Adipocyte (in vitro differentiated cells): ENCODE measurements at regions not wholly inside any gene's neighbourhood (a gene's known extent, or its start where the extent isn't known, plus 50 kb on each side); places are given as distances from the start of the nearest gene placed in this dataset.
"Not testable (repeated sequence)": the region's sequence is repeated elsewhere in the genome, so short reads cannot be mapped to it uniquely, and the experiment has no call there.

ENCODE experiments used
- DNase-seq: peaks from one replicate; pipeline ENCODE4 v3.0.0-alpha.2; 2015; ENCODE audit warnings: low read depth
- H3K27me3 ChIP-seq: replicated peaks from 2 replicates; pipeline ENCODE4 v1.7.0; 2013; ENCODE audit warnings: mild to moderate bottlenecking, low read length, moderate library complexity; ENCODE audit not compliant: control insufficient read depth, insufficient read depth
- H3K36me3 ChIP-seq: 2 replicates; pipeline ENCODE4 v1.7.0; 2013; ENCODE audit warnings: low read length, mild to moderate bottlenecking, moderate library complexity; ENCODE audit not compliant: control insufficient read depth, insufficient read depth, severe bottlenecking
- H3K4me1 ChIP-seq: 2 replicates; pipeline ENCODE4 v1.7.0; 2013; ENCODE audit warnings: mild to moderate bottlenecking, low read length, moderate library complexity; ENCODE audit not compliant: control insufficient read depth, insufficient read depth
- H3K4me3 ChIP-seq: 2 replicates; pipeline ENCODE4 v1.7.0; 2013; ENCODE audit warnings: mild to moderate bottlenecking, low read length, moderate library complexity
- H3K9ac ChIP-seq: 2 replicates; pipeline ENCODE4 v1.7.0; 2013; ENCODE audit warnings: mild to moderate bottlenecking, low read length, moderate library complexity
- H3K9me3 ChIP-seq: 2 replicates; pipeline ENCODE4 v1.7.0; 2013; ENCODE audit warnings: mild to moderate bottlenecking, low read length, moderate library complexity; ENCODE audit not compliant: control insufficient read depth

- H3K36me3 ChIP-seq: no peaks in the 10 kb centered on the region
- DNase-seq: no peak
- H3K4me1 ChIP-seq: no peaks in the 10 kb centered on the region
- H3K4me3 ChIP-seq: no peak overlapping the region
- peaks cover 13% of the 10 kb centered on the region for H3K9me3 ChIP-seq
- H3K27me3 ChIP-seq: no peaks in the 10 kb centered on the region
- no peak overlapping the region for H3K9ac ChIP-seq
These were observed 557.2 kb upstream of the ARID1B start for GRCh38 chr6:156219973-156220372.

GRCh38 chr6:156205678-156206077 is 571.5 kb upstream of the ARID1B start:
- Histone ChIP-seq H3K27me3 (no peaks in the 10 kb centered on the region), H3K4me3 (no peak overlapping the region), H3K4me1 (no peaks in the 10 kb centered on the region), H3K36me3 (no peaks in the 10 kb centered on the region), H3K9me3 (peaks cover 16% of the 10 kb centered on the region), H3K9ac (no peak overlapping the region)
- no peak for DNase-seq

- no peaks in the 10 kb centered on the region for H3K36me3 ChIP-seq
- DNase-seq: no peak
These were observed 578.0 kb upstream of the ARID1B start for GRCh38 chr6:156199182-156199581.

DNA sequence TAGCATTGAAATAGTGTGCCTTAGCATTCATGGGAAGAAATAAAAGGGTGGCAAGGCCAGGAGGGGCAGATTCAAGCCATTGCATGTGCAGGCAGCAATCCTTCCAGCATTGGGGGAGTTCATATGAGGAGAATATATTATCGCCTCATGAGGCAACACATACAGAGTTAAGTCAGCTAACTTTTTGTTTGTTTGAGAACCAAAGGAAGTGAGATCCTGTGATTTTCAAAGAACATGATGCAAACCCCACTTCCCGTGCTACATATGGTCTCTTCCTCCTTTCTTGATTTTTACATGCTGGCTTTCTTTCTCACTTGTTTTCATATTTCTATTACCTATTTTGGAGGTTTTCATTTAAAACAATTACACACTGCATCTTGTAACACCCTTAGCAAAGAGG is 579.7 kb upstream of the ARID1B start:
- Histone ChIP-seq H3K9ac (no peak overlapping the region), H3K9me3 (no peaks in the 10 kb centered on the region), H3K4me1 (no peaks in the 10 kb centered on the region), H3K27me3 (no peaks in the 10 kb centered on the region), H3K4me3 (no peak overlapping the region), H3K36me3 (no peaks in the 10 kb centered on the region)
- DNase-seq: no peak

More at GRCh38 chr6:156199182-156199581, 578.0 kb upstream of the ARID1B start:
- H3K4me1 ChIP-seq: no peaks in the 10 kb centered on the region
- H3K9me3 ChIP-seq: no peaks in the 10 kb centered on the region
- no peaks in the 10 kb centered on the region for H3K27me3 ChIP-seq
- no peak overlapping the region for H3K9ac ChIP-seq
- H3K4me3 ChIP-seq: no peak overlapping the region

- Histone ChIP-seq H3K36me3 (no peaks in the 10 kb centered on the region), H3K9ac (no peak overlapping the region), H3K4me3 (no peak overlapping the region), H3K9me3 (no peaks in the 10 kb centered on the region), H3K27me3 (no peaks in the 10 kb centered on the region), H3K4me1 (no peaks in the 10 kb centered on the region)
- no peak for DNase-seq
These were observed 582.2 kb upstream of the ARID1B start for GRCh38 chr6:156194981-156195380.

GRCh38 chr6:156193381-156193780 is 583.8 kb upstream of the ARID1B start:
- Histone ChIP-seq H3K27me3 (no peaks in the 10 kb centered on the region), H3K4me1 (no peaks in the 10 kb centered on the region), H3K4me3 (no peak overlapping the region), H3K36me3 (no peaks in the 10 kb centered on the region), H3K9ac (no peak overlapping the region), H3K9me3 (no peaks in the 10 kb centered on the region)
- no peak for DNase-seq

- no peak overlapping the region for H3K9ac ChIP-seq
- H3K27me3 ChIP-seq: no peaks in the 10 kb centered on the region
- no peaks in the 10 kb centered on the region for H3K9me3 ChIP-seq
- DNase-seq: no peak
- H3K4me3 ChIP-seq: no peak overlapping the region
- H3K4me1 ChIP-seq: no peaks in the 10 kb centered on the region
- H3K36me3 ChIP-seq: no peaks in the 10 kb centered on the region
These were observed 585.3 kb upstream of the ARID1B start for GRCh38 chr6:156191895-156192294.

DNA sequence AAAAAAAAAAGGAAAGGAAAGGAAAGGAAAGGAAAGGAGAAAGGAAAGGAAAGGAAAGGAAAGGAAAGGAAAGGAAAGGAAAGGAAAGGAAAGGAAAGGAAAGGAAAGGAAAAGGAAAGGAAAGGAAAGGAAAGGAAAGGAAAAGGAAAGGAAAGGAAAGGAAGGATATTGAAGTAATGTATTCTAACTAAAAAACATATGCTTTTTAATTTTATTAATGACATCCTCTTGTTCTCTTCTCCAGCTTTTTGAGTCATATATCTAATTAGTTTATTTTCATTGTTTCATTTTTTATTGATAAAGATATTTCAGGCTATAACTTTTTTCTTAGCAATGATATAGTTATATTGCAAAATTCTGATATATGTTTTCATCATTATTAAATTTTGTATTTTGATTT is 585.8 kb upstream of the ARID1B start:
- H3K9ac ChIP-seq, H3K4me3 ChIP-seq, DNase-seq, H3K36me3 ChIP-seq, H3K27me3 ChIP-seq, H3K9me3 ChIP-seq, H3K4me1 ChIP-seq: not testable (repeated sequence)

DNA sequence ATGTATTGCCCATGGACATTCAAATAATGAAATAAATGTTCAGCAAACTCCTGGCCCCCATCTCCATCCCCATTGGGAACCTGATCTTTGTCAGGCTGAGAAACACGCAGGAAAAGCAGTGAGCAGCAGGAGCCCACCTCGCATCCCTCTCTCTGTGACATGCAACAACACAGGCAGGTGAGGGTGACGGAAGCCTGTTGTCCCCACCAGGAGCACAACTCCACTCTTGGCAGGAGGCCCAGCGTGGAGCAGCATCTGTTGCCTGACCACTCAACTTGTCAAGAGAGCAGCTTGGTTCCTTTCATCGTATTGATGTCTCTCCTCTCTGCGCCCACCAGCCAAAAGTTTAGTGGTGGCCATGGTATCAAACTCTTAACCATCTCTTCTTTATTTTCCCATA is 586.9 kb upstream of the ARID1B start:
- no peak for DNase-seq
- Histone ChIP-seq H3K27me3 (no peaks in the 10 kb centered on the region), H3K9me3 (no peaks in the 10 kb centered on the region), H3K36me3 (no peaks in the 10 kb centered on the region), H3K9ac (no peak overlapping the region), H3K4me3 (no peak overlapping the region), H3K4me1 (no peaks in the 10 kb centered on the region)

GRCh38 chr6:156189714-156190113 is 587.5 kb upstream of the ARID1B start:
- no peak for DNase-seq
- Histone ChIP-seq H3K9ac (no peak overlapping the region), H3K36me3 (no peaks in the 10 kb centered on the region), H3K4me1 (no peaks in the 10 kb centered on the region), H3K9me3 (no peaks in the 10 kb centered on the region), H3K27me3 (no peaks in the 10 kb centered on the region), H3K4me3 (no peak overlapping the region)

- H3K27me3 ChIP-seq: no peaks in the 10 kb centered on the region
- no peak overlapping the region for H3K9ac ChIP-seq
- no peak overlapping the region for H3K4me3 ChIP-seq
- no peak for DNase-seq
- H3K36me3 ChIP-seq: no peaks in the 10 kb centered on the region
- no peaks in the 10 kb centered on the region for H3K4me1 ChIP-seq
- no peaks in the 10 kb centered on the region for H3K9me3 ChIP-seq
These were observed 588.0 kb upstream of the ARID1B start for GRCh38 chr6:156189195-156189594.

DNA sequence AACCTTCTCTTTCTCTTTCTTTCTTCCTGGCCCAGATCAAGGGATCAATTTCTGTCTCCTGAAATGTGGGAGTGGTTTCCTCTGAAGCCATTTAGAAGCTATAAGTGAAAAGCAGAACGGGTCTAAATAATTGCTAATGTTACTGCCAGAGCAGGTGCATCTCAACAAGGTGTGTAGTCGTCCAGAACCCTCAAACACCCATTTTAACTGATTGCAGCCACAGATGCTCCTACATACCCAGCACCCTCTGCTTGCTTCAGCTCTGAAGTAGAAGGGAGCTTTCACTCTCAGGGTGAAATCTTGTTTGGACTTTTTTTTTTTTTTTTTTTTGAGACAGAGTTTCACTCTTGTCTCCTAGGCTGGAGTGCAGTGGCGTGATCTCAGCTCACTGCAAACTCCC is 592.1 kb upstream of the ARID1B start:
- H3K9me3 ChIP-seq: no peaks in the 10 kb centered on the region
- H3K9ac ChIP-seq: no peak overlapping the region
- H3K4me3 ChIP-seq: no peak overlapping the region

More for the DNA sequence above, 592.1 kb upstream of the ARID1B start:
- no peak for DNase-seq
- Histone ChIP-seq H3K4me1 (no peaks in the 10 kb centered on the region), H3K27me3 (no peaks in the 10 kb centered on the region), H3K36me3 (no peaks in the 10 kb centered on the region)
